ENCODE measurements at regions not wholly inside any gene's neighbourhood (a gene's known extent, or its start where the extent isn't known, plus 50 kb on each side); places are given as distances from the start of the nearest gene placed in this dataset.

DNA sequence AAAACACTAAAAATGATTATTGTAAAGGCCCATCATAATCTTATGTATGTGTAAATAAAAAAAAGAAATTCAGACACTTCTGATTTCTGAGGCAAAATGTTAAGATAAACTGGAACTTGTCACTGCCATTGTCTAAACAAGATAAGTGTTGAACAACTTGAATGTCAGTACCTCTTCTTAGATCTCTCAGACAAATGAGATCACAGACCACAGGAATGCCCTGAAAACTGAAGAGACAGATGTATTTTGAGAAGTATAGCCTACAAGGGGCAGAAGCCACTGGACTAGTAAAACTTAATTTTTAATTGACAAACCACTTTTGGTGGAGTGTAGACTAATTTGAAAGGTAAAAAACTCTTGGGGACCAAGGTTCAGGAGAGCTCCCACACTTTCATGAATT, 375.5 kb upstream of the SLITRK5 start:
- no peak for TF ChIP-seq CTCF (IDR thresholded peaks at IDR 0.05; ENCODE audit: extremely low read depth in 1 of 2, insufficient read depth in 1 of 2, low read depth in 1 of 2, low read length in 2 of 2)
- TF ChIP-seq POLR2AphosphoS5 (IDR thresholded peaks at IDR 0.05; ENCODE audit: insufficient read depth, low read depth, low read length) = no peak
- no peak for TF ChIP-seq POLR2A (IDR thresholded peaks at IDR 0.05; ENCODE audit: low read depth, low read length)
